Activated CD4-positive, CD25-positive, alpha-beta regulatory T cell treated with anti-CD3 and anti-CD28 coated beads, Interleukin-2, amount 50 U/mL, for 24 hours (primary cell): ENCODE measurements at regions not wholly inside any gene's neighbourhood (a gene's known extent, or its start where the extent isn't known, plus 50 kb on each side); places are given as distances from the start of the nearest gene placed in this dataset.
"Not testable (repeated sequence)": the region's sequence is repeated elsewhere in the genome, so short reads cannot be mapped to it uniquely, and the experiment has no call there.

Source experiments
- ATAC-seq, 2 donors: fragments of 150-1000 bp; cut with Tn5 transposase; one replicate each; pipeline ENCODE4 v1.10.0; 2021; ENCODE audit warnings: mild to moderate bottlenecking in 1 of 2, moderate library complexity in 1 of 2

- no peak for ATAC-seq
Observed at GRCh38 chr21:23108533-23108932, 2110.3 kb downstream of the NCAM2 start.

GRCh38 chr21:23111070-23111600 lies 2112.9 kb downstream of the NCAM2 start:
- ATAC-seq = no peak

GRCh38 chr21:23119491-23119890 lies 2121.3 kb downstream of the NCAM2 start:
- ATAC-seq = no peak

GRCh38 chr21:23127973-23128372 lies 2129.8 kb downstream of the NCAM2 start:
- ATAC-seq = no peak

GRCh38 chr21:23130308-23130707 lies 2132.1 kb downstream of the NCAM2 start:
- no peak for ATAC-seq

GRCh38 chr21:23131177-23131576 lies 2133.0 kb downstream of the NCAM2 start:
- no peak for ATAC-seq

DNA sequence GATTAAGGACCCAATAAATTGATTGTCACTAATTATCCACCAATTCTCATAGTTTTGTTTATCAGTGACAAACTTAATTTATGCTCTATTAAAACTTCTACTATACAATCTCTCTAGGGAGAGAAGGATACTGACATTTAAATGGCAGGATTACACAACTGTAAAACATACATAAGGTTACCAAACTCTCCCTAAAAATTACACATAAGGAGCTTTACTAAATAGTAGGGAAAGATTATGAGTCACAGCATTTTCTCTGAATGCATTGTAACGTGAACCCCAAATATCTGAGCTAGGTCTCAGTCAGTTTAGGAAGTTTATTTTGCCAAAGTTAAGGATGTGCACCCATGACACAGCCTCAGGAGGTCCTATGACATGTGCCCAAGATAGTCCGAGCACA lies 2140.6 kb downstream of the NCAM2 start:
- no peak for ATAC-seq

DNA sequence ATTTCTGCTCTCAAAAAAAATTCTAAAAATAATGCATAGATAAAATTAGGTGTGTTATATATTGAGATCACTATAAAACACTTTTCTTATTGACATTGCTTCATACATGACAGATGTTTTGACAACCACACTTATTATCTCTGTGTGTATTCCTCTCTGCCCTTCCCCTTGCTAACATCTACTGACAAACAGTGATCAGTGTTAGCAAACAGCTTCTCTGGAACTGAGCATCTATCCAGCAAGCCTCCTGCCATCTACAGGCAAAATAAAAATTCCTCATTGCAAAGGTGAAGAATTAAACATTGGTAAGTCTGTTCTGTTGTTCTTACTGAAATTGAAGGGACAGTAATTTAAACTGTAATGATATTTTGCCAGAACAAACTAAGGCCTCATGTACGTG lies 2153.9 kb downstream of the NCAM2 start:
- ATAC-seq = no peak

DNA sequence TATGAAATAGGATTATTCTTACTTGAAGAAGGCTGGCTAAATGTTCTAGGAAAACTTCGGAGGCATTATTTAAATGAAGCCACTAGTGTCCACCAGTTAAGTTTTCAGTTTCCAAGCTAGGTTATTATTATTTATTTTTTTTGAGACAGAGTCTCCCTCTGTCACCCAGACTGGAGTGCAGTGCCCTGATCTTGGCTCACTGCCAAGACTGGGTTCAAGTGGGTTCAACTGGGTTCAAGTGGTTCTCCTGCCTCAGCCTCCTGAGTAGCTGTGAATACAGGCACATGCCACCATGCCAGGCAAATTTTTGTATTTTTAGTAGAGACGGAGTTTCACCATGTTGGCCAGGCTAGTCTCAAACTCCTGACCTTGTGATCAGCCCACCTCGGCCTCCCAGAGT lies 2155.6 kb downstream of the NCAM2 start:
- not testable (repeated sequence) for ATAC-seq

- no peak for ATAC-seq
Observed at GRCh38 chr21:23155281-23155680, 2157.1 kb downstream of the NCAM2 start.

DNA sequence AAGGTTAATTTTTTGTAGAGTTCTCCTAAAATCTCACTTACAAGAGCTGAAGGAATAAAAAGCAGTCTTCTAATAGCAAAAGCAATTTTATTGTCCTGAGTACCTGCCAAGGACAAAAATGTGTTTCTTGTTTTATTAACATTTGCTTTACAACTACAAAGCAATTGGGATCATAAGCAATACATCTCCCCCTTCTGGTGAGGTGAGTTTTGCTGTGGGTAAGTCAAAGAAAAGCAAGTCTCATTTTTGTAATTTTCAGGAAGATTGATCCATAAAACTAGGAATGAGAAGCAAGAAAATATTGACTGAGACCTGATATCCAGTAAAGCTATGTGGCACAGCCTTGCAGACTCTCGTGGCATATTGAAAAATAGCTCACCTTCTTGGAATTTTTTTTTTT lies 2162.7 kb downstream of the NCAM2 start:
- no peak for ATAC-seq

DNA sequence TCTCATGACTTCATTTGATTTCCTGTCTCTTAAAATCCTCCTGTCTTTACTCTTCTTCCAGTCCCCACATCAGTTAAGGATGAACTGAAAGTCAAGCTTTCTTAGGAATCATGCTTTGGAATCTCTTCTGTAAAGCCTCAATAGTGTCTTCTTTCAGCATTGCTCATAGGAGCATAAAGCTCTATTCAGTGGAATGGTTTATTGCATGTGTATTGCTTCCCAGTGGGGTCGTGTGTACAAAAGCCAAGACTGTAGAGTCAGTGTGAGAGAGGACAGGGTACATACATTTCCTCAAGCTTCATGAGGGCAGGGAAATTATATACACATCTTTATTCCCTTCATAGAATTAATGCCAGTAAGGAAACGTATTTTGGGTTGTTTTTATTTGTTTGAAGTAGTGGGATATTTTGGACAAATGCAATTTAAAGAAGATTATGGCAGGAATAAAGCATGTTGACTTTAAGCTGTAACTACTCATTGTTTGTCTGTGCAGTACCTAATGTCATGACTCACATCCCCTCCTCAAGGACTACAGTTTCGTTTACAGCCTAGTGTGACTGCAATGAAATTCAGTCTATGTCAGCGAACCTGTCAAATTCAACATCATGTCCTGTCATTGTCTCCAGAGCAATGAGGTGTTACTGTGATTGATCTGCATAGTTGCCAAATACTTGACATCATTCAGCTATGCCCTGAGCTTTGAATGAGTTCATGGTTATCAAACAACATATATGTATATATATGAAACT lies 2164.2 kb downstream of the NCAM2 start:
- ATAC-seq = no peak
